Peyer's patch (tissue), 4 donors: ENCODE measurements at regions not wholly inside any gene's neighbourhood (a gene's known extent, or its start where the extent isn't known, plus 50 kb on each side); places are given as distances from the start of the nearest gene placed in this dataset.

Source experiments
- CTCF ChIP-seq, 6 experiments: fragments of 450-650 bp in 4 of 6; fragments of 200-600 bp in 2 of 6; sonication (generic) in 1 of 6; IDR thresholded peaks; one replicate each; pipeline ENCODE4 v1.5.1; 2017 to 2019; ENCODE audit warnings: antibody characterized with exemption in 6 of 6, mild to moderate bottlenecking in 3 of 6, moderate library complexity in 1 of 6
- POLR2A ChIP-seq, 2 donors: fragments of 450-650 bp; IDR thresholded peaks; one replicate each; pipeline ENCODE4 v1.5.1; 2017; ENCODE audit warnings: antibody characterized with exemption in 2 of 2, mild to moderate bottlenecking in 2 of 2, moderate library complexity in 2 of 2

GRCh38 chr3:144900366-144900765 lies 928.7 kb downstream of the DIPK2A start:
- no peak for TF ChIP-seq CTCF (IDR thresholded peaks at IDR 0.05)
- no peak for TF ChIP-seq POLR2A (IDR thresholded peaks at IDR 0.05)
